ENCODE measurements at regions not wholly inside any gene's neighbourhood (a gene's known extent, or its start where the extent isn't known, plus 50 kb on each side); places are given as distances from the start of the nearest gene placed in this dataset.

DNA sequence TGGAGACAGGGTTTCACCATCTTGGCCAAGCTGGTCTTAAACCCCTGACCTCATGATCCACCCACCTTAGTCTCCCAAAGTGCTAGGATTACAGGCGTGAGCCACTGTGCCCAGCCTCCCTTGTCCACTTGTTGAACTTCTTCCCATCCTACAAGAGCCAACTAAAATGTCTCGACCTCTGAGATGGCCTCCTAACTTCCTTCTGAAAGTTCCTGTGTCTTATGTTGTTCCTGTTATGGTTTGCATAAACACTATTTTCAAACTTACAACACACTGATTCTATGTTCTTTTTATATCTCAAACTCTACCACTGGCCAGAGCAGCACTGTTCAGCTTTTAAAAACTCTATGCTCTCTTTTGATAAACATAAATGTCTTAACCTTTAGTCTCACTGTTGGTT lies 63.3 kb upstream of the UGP2 start:
- Histone ChIP-seq H3K36me3 (no peaks in the 10 kb centered on the region), H3K4me1 (no peaks in the 10 kb centered on the region), H3K9me3 (no peaks in the 10 kb centered on the region), H3K27ac (no peak overlapping the region), H3K27me3 (no peaks in the 10 kb centered on the region), H3K4me3 (no peak overlapping the region)
- no peak for ATAC-seq
- 72 to 81% methylated on average over 2 of the region's 2 CpGs for WGBS, 2 donors (ENCODE audit: low coverage in 1 of 2)
- TF ChIP-seq POLR2AphosphoS5 (IDR thresholded peaks at IDR 0.05): no peak
- TF ChIP-seq POLR2A (IDR thresholded peaks at IDR 0.05): no peak
- TF ChIP-seq, protein P1, sequence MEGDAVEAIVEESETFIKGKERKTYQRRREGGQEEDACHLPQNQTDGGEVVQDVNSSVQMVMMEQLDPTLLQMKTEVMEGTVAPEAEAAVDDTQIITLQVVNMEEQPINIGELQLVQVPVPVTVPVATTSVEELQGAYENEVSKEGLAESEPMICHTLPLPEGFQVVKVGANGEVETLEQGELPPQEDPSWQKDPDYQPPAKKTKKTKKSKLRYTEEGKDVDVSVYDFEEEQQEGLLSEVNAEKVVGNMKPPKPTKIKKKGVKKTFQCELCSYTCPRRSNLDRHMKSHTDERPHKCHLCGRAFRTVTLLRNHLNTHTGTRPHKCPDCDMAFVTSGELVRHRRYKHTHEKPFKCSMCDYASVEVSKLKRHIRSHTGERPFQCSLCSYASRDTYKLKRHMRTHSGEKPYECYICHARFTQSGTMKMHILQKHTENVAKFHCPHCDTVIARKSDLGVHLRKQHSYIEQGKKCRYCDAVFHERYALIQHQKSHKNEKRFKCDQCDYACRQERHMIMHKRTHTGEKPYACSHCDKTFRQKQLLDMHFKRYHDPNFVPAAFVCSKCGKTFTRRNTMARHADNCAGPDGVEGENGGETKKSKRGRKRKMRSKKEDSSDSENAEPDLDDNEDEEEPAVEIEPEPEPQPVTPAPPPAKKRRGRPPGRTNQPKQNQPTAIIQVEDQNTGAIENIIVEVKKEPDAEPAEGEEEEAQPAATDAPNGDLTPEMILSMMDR (IDR thresholded peaks at IDR 0.05): no peak

DNA sequence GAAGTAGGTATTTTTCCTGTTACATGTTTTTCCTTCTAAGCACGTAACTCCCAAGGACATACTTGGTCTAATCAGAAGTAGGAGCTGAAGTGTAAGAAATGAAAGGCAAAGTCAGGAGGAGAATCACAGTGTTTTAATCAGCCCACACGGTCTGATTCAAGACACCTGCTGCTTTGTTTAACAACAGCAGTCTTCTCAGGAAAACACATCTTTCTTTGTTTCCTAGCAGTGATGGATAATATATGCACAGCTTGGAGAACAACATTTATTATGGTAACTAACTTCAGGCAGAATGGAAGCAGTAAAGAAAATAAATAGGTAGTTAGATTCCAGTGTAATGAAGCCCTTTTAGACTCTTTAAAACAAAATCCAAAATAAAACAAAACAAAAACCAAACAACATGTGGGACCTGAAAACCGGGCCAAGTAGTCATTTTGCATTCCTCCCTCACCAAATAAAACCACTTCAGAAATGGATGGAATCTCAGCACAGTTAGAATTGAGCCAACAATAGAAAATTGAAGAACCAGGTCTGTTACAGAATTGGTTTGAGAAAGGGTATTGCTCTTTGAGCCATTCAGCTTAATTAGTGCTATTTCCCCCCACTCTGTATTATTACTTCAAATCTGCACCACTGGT lies 61.1 kb upstream of the UGP2 start:
- no peaks in the 10 kb centered on the region for H3K36me3 ChIP-seq
- no peak overlapping the region for H3K4me3 ChIP-seq
- TF ChIP-seq EP300 (IDR thresholded peaks at IDR 0.05) (no peak), POLR2AphosphoS5 (IDR thresholded peaks at IDR 0.05) (no peak), POLR2A (IDR thresholded peaks at IDR 0.05) (no peak)
- TF ChIP-seq, protein P1 (IDR thresholded peaks at IDR 0.05): no peak
- H3K27ac ChIP-seq: no peak overlapping the region
- WGBS, 2 donors (ENCODE audit: low coverage in 1 of 2): 26 to 42% methylated on average over 3 of the region's 3 CpGs
- no peak for ATAC-seq
- no peaks in the 10 kb centered on the region for H3K9me3 ChIP-seq
- no peaks in the 10 kb centered on the region for H3K4me1 ChIP-seq
- no peaks in the 10 kb centered on the region for H3K27me3 ChIP-seq

DNA sequence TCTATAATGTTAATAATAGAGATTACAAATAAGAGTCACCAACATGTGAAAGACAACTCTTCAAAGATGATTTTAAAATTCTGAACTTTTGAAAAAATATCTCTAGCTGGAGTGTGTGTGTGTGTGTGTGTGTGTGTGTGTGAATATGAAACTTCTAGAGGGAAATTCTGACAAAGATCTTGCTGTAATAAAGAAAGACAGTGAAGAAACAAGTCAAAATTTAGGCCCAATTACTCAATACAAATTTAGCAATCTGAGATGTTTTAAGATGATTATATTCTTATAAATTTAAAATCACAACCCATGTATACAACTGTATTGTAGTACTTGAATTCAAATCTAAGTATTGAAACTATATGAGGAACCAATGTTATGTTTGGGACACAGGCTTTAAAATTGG lies 57.2 kb upstream of the UGP2 start:
- Histone ChIP-seq H3K36me3 (no peaks in the 10 kb centered on the region), H3K9me3 (no peaks in the 10 kb centered on the region), H3K27ac (no peak overlapping the region), H3K4me1 (no peaks in the 10 kb centered on the region), H3K27me3 (no peaks in the 10 kb centered on the region), H3K4me3 (no peak overlapping the region)
- no peak for TF ChIP-seq POLR2A (IDR thresholded peaks at IDR 0.05)
- no peak for ATAC-seq

GRCh38 chr2:63785096-63785495 lies 56.6 kb upstream of the UGP2 start:
- Histone ChIP-seq H3K9me3 (no peaks in the 10 kb centered on the region), H3K27me3 (no peaks in the 10 kb centered on the region), H3K4me1 (no peaks in the 10 kb centered on the region), H3K36me3 (no peaks in the 10 kb centered on the region), H3K27ac (no peak overlapping the region), H3K4me3 (no peak overlapping the region)
- TF ChIP-seq, protein P1 (IDR thresholded peaks at IDR 0.05): no peak
- TF ChIP-seq POLR2A (IDR thresholded peaks at IDR 0.05) (no peak), EP300 (IDR thresholded peaks at IDR 0.05) (no peak), POLR2AphosphoS5 (IDR thresholded peaks at IDR 0.05) (no peak)
- no peak for ATAC-seq
- WGBS, 2 donors (ENCODE audit: low coverage in 1 of 2): 33 to 48% methylated on average over 1 of the region's 1 CpG

DNA sequence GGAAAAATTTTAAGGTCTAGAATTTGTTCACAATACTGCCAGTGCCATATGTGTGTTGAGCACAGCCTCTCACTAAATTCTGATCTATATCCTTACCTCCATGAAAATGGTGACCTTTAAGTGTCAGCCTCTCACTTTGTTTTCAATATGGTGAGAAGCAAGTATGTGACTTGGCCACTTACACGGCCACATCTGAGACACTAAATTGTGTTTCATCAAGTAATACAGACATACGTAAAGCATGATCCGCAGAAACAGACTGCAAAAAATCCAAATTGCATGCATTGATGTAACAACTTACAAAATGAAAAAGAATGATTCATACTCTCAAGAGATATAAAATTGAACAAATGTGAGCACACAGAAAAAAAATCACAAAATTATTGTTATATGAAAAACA lies 55.2 kb upstream of the UGP2 start:
- Histone ChIP-seq H3K9me3 (no peaks in the 10 kb centered on the region), H3K36me3 (no peaks in the 10 kb centered on the region), H3K4me3 (no peak overlapping the region), H3K27ac (no peak overlapping the region), H3K27me3 (no peaks in the 10 kb centered on the region), H3K4me1 (no peaks in the 10 kb centered on the region)
- ATAC-seq: no peak
- TF ChIP-seq EP300 (IDR thresholded peaks at IDR 0.05): no peak
- TF ChIP-seq POLR2AphosphoS5 (IDR thresholded peaks at IDR 0.05): no peak
- TF ChIP-seq, protein P1 (IDR thresholded peaks at IDR 0.05): no peak
- TF ChIP-seq POLR2A (IDR thresholded peaks at IDR 0.05): no peak
- WGBS, 2 donors (ENCODE audit: low coverage in 1 of 2): 83 to 94% methylated on average over 3 of the region's 3 CpGs

Data from gastroesophageal sphincter (tissue), 4 donors.